GM12878 (cell line): ENCODE measurements at regions not wholly inside any gene's neighbourhood (a gene's known extent, or its start where the extent isn't known, plus 50 kb on each side); places are given as distances from the start of the nearest gene placed in this dataset.
A peak's percentile ranks its signal among the peaks of the same experiment; 100 is the strongest.

Source experiments
- ATAC-seq: fragments of 200-7000 bp; cut with Tn5 transposase; 3 replicates; pipeline ENCODE4 v1.9.1; 2020; ENCODE audit warnings: mild to moderate bottlenecking, moderate library complexity
- BruUV-seq: library from RNA; stranded (reverse); fragments of 400-500 nt; replicated peaks from 2 replicates; lab custom pipeline; 2021; lab: Mats Ljungman, UMichigan
- CTCF ChIA-PET: fragments of 300-600 bp; sonication (Branson Sonifier 250); formaldehyde crosslinking; extraction: SDS; loops from one replicate; lab custom pipeline; 2021; ENCODE audit warnings: inconsistent platforms; lab: Yijun Ruan, JAX
- POLR2A ChIA-PET: fragments of 350-600 bp; formaldehyde crosslinking; extraction: SDS; loops from one replicate; lab custom pipeline; 2021; ENCODE audit warnings: inconsistent platforms; lab: Charles Lee
- RAD21 ChIA-PET: fragments of 300-600 bp; sonication (Branson Sonifier 250); formaldehyde crosslinking; loops from one replicate; lab custom pipeline; 2023; ENCODE audit warnings: antibody characterized with exemption; ENCODE audit not compliant: unreplicated experiment; lab: Charles Lee
- SMC1A ChIA-PET: fragments of 300-600 bp; sonication (Branson Sonifier 250); formaldehyde crosslinking; loops from one replicate; lab custom pipeline; 2023; ENCODE audit not compliant: unreplicated experiment, uncharacterized antibody; lab: Charles Lee
- DNase-seq: peaks from one replicate; pipeline ENCODE4 v3.0.0-alpha.2; 2011; ENCODE audit warnings: low read depth, low spot score
- FAIRE-seq: peaks from 3 replicates; lab custom pipeline; 2011; peaks lifted over from hg19 to GRCh38; lab: Jason Lieb, UNC
- H2AFZ ChIP-seq: 2 replicates; pipeline ENCODE4 v1.6.0; 2011; ENCODE audit warnings: low read depth, low read length, control low read depth; ENCODE audit not compliant: control insufficient read depth
- H3K27ac ChIP-seq: 2 replicates; pipeline ENCODE4 v1.5.1; 2011; ENCODE audit warnings: control low read depth; ENCODE audit not compliant: control insufficient read depth, insufficient read depth
- H3K27me3 ChIP-seq, 2 experiments: replicated peaks in 1 of 2; 2 replicates each; pipeline versions ENCODE4 v1.6.0 to v1.6.1; 2011; ENCODE audit warnings: low read length in 1 of 2; ENCODE audit not compliant: control insufficient read depth in 2 of 2, insufficient read depth in 2 of 2
- H3K36me3 ChIP-seq, 2 experiments: 2 replicates each; pipeline ENCODE4 v1.5.1; 2011; ENCODE audit warnings: low read length in 1 of 2; ENCODE audit not compliant: control insufficient read depth in 2 of 2, insufficient read depth in 2 of 2
- H3K4me1 ChIP-seq: 2 replicates; pipeline ENCODE4 v1.6.1; 2011; ENCODE audit warnings: mild to moderate bottlenecking, low read length, moderate library complexity, mixed read lengths; ENCODE audit not compliant: control insufficient read depth, insufficient read depth
- H3K4me2 ChIP-seq: 2 replicates; pipeline ENCODE4 v1.6.0; 2011; ENCODE audit warnings: control low read depth; ENCODE audit not compliant: control insufficient read depth, insufficient read depth
- H3K4me3 ChIP-seq: fragments of 200-600 bp; sonication (generic); 2 replicates; pipeline ENCODE4 v1.5.1; 2016
- H3K79me2 ChIP-seq: 2 replicates; pipeline ENCODE4 v1.6.0; 2011; ENCODE audit warnings: low read length; ENCODE audit not compliant: control insufficient read depth, insufficient read depth
- H3K9ac ChIP-seq: 2 replicates; pipeline ENCODE4 v1.8.0; 2011; ENCODE audit warnings: low read length, control low read depth, mixed read lengths; ENCODE audit not compliant: control insufficient read depth, insufficient read depth
- H3K9me3 ChIP-seq: replicated peaks from 3 replicates; pipeline ENCODE4 v1.5.1; 2011; ENCODE audit warnings: mild to moderate bottlenecking, low read length; ENCODE audit not compliant: control insufficient read depth, insufficient read depth
- H4K20me1 ChIP-seq: 2 replicates; pipeline ENCODE4 v1.6.0; 2011; ENCODE audit not compliant: control insufficient read depth, insufficient read depth
- ASH2L ChIP-seq: fragments of 300-600, 200-600 bp; sonication (generic); IDR thresholded peaks from 2 replicates; pipeline ENCODE4 v1.6.1; 2017; ENCODE audit warnings: low read depth, mild to moderate bottlenecking, borderline replicate concordance
- BCLAF1 ChIP-seq: fragments of 450-650 bp; IDR thresholded peaks from 2 replicates; pipeline ENCODE4 v1.6.1; 2017; ENCODE audit warnings: antibody characterized with exemption, mild to moderate bottlenecking, moderate library complexity
- CTCF ChIP-seq, 3 experiments: IDR thresholded peaks in 2 of 3; conservative IDR thresholded peaks in 1 of 3; 2 replicates each; pipeline ENCODE4 v1.5.1; 2011; ENCODE audit warnings: low read depth in 3 of 3, low read length in 3 of 3, mild to moderate bottlenecking in 3 of 3, control low read depth in 2 of 3, moderate library complexity in 2 of 3, inconsistent platforms in 1 of 3, mixed read lengths in 1 of 3; ENCODE audit not compliant: control insufficient read depth in 2 of 3, insufficient read depth in 1 of 3; ENCODE audit errors: extremely low read depth in 1 of 3
- HDGF ChIP-seq: fragments of 450-650 bp; IDR thresholded peaks from 2 replicates; pipeline ENCODE4 v1.6.1; 2016; ENCODE audit warnings: antibody characterized with exemption
- JUNB ChIP-seq: IDR thresholded peaks from 2 replicates; pipeline ENCODE4 v1.6.1; 2016; ENCODE audit warnings: antibody characterized with exemption, mild to moderate bottlenecking
- NR2C2 ChIP-seq: IDR thresholded peaks from 2 replicates; pipeline ENCODE4 v1.6.1; 2011; ENCODE audit warnings: borderline replicate concordance, low read depth; ENCODE audit not compliant: control insufficient read depth, insufficient read length
- NRF1 ChIP-seq: conservative IDR thresholded peaks from 2 replicates; pipeline ENCODE4 v1.6.1; 2011; ENCODE audit warnings: mild to moderate bottlenecking, low read depth, low read length, improper control_type of control experiment
- RUNX3 ChIP-seq: IDR thresholded peaks from 2 replicates; pipeline ENCODE4 v1.6.1; 2012; ENCODE audit warnings: low read length, inconsistent platforms
- TCF7 ChIP-seq: IDR thresholded peaks from 2 replicates; pipeline ENCODE4 v1.6.1; 2014; ENCODE audit warnings: antibody characterized with exemption, borderline replicate concordance
- ZNF217 ChIP-seq: fragments of 450-650 bp; IDR thresholded peaks from 2 replicates; pipeline ENCODE4 v1.6.1; 2017; ENCODE audit warnings: antibody characterized with exemption, mild to moderate bottlenecking
- ZSCAN29 ChIP-seq: fragments of 450-650 bp; IDR thresholded peaks from 2 replicates; pipeline ENCODE4 v1.6.1; 2017; ENCODE audit warnings: mild to moderate bottlenecking, moderate library complexity
- WGBS: methylation state at CpG from one replicate; pipeline ENCODE4 v1.1.6; 2016; ENCODE audit warnings: low lambda C conversion rate; ENCODE audit not compliant: insufficient replicate concordance, insufficient coverage; ENCODE audit errors: missing lambda C conversion rate; 5-methylcytosine and 5-hydroxymethylcytosine counted together
- in situ Hi-C: fragments of 300-500 bp; cut with MboI; formaldehyde crosslinking; loops from 9 replicates; pipeline ENCODE4 v1.14.3; 2018; ENCODE audit warnings: mixed read lengths
- intact Hi-C: fragments of 100-400 bp; cut with micrococcal nuclease; formaldehyde crosslinking; loops from one replicate; pipeline ENCODE4 v1.14.2; 2022; ENCODE audit not compliant: unreplicated experiment

- H3K36me3 ChIP-seq, result no peaks in the 10 kb centered on the region
- POLR2A ChIA-PET, result no interaction called here
- in situ Hi-C loops, result no loop called here
Measured at GRCh38 chr12:54734196-54734950, 86.2 kb upstream of the DCD start.

GRCh38 chr12:54725233-54725843 lies 77.2 kb upstream of the DCD start:
- H3K4me2 ChIP-seq, result no peak overlapping the region
- in situ Hi-C loops, result no loop called here
- TF ChIP-seq CTCF (IDR thresholded peaks at IDR 0.05 in 2 of 3, conservative IDR thresholded peaks at IDR 0.05 in 1 of 3; ENCODE audit: control insufficient read depth in 2 of 3, extremely low read depth in 1 of 3, insufficient read depth in 1 of 3, low read depth in 3 of 3, low read length in 3 of 3) (peak in 2 of 3 experiments; percentile 25 to 27; a peak in 2 of 6 replicates), BCLAF1 (no peak)
- TF ChIP-seq, all 136 proteins: peak for 1
- RAD21 ChIA-PET, result interaction anchor here (0.9 kb wide), 1 partner anchor 67 kb away, joined by 3 read pairs; no protein-coding TSS in a partner anchor
- no peaks in the 10 kb centered on the region for H3K36me3 ChIP-seq
- H3K9me3 ChIP-seq, result no peaks in the 10 kb centered on the region
- 8% methylated on average over 5 of the region's 5 CpGs for WGBS
- no peaks in the 10 kb centered on the region for H3K27me3 ChIP-seq
- H2AFZ ChIP-seq, result no peak overlapping the region
- POLR2A ChIA-PET, result no interaction called here
- H3K9ac ChIP-seq, result no peak overlapping the region
- CTCF ChIA-PET, result interaction anchor here (0.6 to 2.0 kb wide), 15 partner anchors 10 to 997 kb away, joined by 3 to 8 read pairs (median 3); partner anchors contain the start of gene MUCL1
- no peak for DNase-seq
- intact Hi-C loops, result no loop called here
- BruUV-seq, result no TSS peak
- FAIRE-seq, result no peak
- no peaks in the 10 kb centered on the region for H4K20me1 ChIP-seq
- no peak overlapping the region for H3K4me3 ChIP-seq
- no peaks in the 10 kb centered on the region for H3K4me1 ChIP-seq
- SMC1A ChIA-PET, result interaction anchor here (1.3 to 1.7 kb wide), 6 partner anchors 24 to 347 kb away, joined by 3 to 5 read pairs (median 4); no protein-coding TSS in a partner anchor
- H3K79me2 ChIP-seq, result no peaks in the 10 kb centered on the region
- H3K27ac ChIP-seq, result no peak overlapping the region
- ATAC-seq, result peak; percentile 49

More at GRCh38 chr12:54734196-54734950, 86.2 kb upstream of the DCD start:
- ATAC-seq (no peak), DNase-seq (no peak), FAIRE-seq (no peak)
- H3K9ac ChIP-seq, result no peak overlapping the region
- WGBS, result 41% methylated on average over 4 of the region's 4 CpGs
- H3K4me2 ChIP-seq, result no peak overlapping the region
- H3K4me1 ChIP-seq, result no peaks in the 10 kb centered on the region
- TF ChIP-seq HDGF, result no peak
- no peak for TF ChIP-seq TCF7
- TF ChIP-seq NR2C2, result no peak
- no peak for TF ChIP-seq ASH2L
- no peak for TF ChIP-seq ZSCAN29
- no peak for TF ChIP-seq RUNX3
- no peak for TF ChIP-seq NRF1
- TF ChIP-seq ZNF217, result no peak
- no peak for TF ChIP-seq JUNB
- no TSS peak for BruUV-seq
- no peak overlapping the region for H2AFZ ChIP-seq
- ChIA-PET SMC1A (no interaction called here), RAD21 (interaction anchor here (1.3 kb wide), 1 partner anchor 14 kb away, joined by 3 read pairs; no protein-coding TSS in a partner anchor), CTCF (interaction anchor here (1.0 to 1.3 kb wide), 2 partner anchors 10 to 340 kb away, joined by 3 read pairs; no protein-coding TSS in a partner anchor)
- H3K9me3 ChIP-seq, result no peaks in the 10 kb centered on the region
- H4K20me1 ChIP-seq, result no peaks in the 10 kb centered on the region
- H3K4me3 ChIP-seq, result no peak overlapping the region
- H3K79me2 ChIP-seq, result no peaks in the 10 kb centered on the region
- H3K27ac ChIP-seq, result no peak overlapping the region
- intact Hi-C loops, result no loop called here
- H3K27me3 ChIP-seq, result no peaks in the 10 kb centered on the region; a peak in 1 of 4 replicates
